HG03469 (cell line): ENCODE measurements at regions not wholly inside any gene's neighbourhood (a gene's known extent, or its start where the extent isn't known, plus 50 kb on each side); places are given as distances from the start of the nearest gene placed in this dataset.
A peak's percentile ranks its signal among the peaks of the same experiment; 100 is the strongest.

Experiments used
- ATAC-seq: cut with Tn5 transposase; IDR thresholded peaks from one replicate; pipeline ENCODE4 v1.9.1; 2021; ENCODE audit warnings: mild to moderate bottlenecking, moderate library complexity, moderate number of reproducible peaks; ENCODE audit not compliant: unreplicated experiment

DNA sequence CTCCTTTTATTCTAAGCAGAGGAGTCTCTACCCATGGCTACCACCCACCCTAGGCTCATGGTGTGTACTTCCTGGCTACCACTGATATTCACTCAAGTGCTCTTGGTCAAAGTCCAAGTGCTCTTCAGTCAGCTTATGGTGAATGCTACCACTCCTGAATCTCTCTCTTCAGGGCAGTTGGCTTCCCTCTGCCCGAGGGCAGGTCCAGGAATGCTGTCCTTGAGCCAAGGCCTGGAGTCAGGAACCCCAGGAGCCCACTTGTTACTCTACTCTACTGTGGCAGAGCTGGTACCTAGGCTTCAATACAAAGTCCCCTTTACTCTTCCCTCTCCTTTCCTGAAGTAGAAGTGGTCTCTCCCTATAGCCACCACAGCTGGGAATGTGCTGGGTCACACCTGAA, 226.0 kb downstream of the DIPK2A start:
- ATAC-seq = no peak

DNA sequence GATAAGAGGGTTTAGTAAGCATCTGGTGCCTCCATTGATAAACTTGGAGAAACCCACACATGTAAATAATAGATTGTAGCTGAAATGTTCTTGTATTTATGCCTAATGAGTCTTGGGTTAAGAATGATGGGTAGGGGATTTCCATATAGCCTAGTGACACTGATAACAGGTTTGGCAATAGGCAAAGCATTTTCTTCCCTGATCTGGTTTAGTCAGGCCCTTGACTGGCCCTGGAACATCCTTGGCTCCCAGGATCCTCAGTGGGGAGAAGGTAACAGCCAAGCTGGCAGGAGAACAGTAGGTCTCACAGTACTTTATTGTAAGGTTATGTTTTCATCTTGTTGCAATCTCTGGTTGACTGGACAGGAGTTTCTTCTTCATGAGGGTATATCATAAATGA, 228.4 kb downstream of the DIPK2A start:
- no peak for ATAC-seq

DNA sequence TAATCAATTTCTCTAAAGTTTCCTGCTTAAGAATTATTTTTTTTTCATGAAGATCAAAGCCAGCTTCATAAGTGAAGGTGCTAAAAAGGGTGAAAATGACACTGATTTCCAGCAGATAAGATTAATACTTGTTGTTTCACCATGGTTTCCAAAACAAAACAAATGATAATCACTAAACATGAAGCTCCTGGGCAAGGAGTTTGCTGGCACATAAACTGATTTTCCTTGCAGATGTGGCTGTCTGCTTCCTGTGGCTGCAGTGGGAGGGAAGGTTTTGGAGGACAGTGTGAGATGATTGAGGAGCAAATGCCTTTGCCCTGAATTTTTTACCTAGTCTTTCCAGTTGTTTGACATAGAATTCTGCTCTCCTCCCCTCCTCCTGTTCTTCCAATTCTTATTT, 228.8 kb downstream of the DIPK2A start:
- no peak for ATAC-seq

DNA sequence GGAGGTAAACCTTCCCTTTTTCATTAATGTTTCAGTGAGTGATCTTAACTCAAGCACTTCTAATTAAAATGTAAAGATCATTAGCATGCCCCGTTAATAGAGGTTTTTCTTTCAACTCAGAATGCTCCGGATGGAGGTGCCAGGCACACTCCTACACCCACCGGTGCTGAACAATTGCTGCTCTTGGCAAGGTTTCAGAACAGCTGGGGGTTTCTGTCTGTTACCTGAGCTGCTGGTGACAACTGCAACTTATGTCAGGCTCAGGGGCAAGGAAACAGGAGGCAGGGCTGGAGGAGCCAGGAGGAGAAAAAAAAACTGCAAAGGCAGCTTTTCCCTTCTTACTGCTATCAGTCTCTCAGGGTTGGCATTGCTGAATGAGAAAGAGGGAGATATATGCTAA, 250.1 kb downstream of the DIPK2A start:
- ATAC-seq = no peak

DNA sequence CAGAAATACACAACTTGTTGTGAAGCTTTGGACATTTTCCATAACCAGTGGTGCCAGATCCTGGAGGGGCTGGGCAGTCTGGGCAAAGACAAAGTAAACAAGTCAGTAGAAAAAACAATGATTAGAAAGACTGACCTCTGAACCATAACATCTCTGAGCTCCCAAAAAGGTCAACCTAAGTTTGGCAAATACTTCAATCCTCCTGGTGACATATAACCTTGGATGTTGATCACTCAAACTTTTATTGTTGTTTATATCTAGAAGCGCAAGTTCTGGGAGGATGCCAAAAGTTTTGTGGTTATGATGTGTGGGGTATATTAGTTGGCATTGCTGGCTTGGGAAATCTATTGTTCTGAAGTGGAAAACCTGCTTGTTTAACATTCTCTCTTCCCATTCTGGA, 257.7 kb downstream of the DIPK2A start:
- no peak for ATAC-seq

DNA sequence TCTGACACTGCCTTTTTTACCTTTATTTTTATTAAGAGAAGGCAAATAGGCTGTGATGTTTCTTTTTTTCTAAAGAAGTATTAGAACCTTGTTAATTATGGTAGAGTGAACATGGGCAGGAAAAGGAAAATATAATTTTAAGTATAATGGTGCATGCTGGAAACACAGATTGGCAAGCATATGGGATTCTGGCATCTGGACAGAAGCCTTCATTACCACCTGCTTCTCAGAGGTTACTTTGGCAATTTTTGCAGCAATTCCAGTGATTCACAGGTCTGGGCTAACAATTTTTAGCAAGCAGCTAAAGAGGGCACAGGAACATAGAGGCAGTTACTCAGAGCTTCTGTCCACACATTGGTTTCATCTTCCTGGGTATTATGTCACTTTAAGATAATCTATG, 258.3 kb downstream of the DIPK2A start:
- no peak for ATAC-seq

DNA sequence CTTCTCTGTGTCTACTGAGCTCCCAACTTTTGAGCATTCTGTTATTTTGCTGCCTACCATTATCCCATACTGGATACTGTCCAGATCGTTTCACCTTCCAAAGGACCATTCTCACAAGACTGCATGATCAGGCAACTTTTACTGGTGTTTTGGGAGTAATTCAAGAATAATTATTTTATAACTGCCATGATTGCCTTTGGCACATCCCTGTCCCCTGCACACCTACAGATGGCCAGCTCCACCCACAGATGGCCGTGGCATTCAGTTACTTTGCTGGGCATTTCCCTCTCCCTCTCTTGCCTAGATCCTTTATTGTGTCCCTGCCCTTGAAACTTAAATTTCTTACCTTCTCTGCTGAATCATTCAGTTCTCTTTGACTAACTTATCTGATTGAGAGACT, 263.9 kb downstream of the DIPK2A start:
- no peak for ATAC-seq

DNA sequence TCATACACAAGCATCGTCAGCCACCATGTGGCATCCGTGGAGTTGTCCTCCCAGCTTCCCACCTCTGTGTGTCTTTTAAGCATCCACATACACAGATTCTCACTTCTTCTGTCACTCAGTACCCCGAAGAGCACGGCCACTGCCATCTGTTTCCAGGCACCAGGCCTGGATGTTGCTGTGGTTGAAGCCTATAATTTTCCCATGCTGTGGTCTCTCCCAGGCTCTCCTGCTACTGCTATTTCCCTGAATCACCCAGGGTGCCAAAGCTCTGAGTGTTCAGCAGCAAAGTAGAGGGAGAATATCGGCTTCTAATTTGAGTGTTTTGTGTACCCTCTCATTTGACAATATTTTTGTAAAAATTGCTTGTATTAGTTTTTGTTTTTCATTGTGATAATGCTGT, 265.7 kb downstream of the DIPK2A start:
- no peak for ATAC-seq

DNA sequence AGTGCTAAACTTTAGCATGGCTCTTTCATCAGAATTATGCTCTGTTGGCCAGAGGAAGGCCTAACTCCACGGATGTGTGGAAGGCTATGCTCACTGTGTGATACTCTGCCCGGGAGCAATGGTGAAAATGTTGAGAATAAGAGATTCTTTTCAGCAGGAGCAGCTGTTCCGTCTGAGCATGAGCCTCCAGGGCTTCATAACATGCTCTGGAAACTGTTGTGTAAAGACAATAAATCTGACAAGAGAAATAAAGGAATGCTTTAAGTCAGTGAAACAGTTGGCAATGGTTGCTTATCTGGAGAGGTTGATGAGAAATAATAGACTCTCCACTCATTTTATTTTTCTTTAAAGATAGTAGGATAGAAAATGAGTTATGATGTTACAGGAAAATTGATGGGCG, 269.8 kb downstream of the DIPK2A start:
- no peak for ATAC-seq

DNA sequence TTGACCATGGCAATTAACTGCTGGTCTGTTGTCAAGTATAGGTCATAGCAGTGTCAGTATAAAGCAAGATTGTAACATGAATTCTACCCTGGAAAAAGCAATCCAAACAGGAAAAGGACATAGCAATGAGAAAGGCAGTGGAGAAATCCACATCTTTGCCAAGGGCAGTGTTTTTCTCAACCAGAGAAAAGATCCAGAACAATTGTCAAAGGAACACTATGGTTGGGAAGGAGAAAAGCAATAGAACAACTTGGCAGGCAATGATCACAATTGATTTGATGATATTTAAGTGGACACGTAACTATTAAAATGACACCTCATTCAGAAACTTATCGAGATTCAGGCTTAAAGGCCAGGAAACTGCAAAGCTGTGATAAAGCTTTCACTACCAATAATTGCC, 271.1 kb downstream of the DIPK2A start:
- ATAC-seq = no peak

DNA sequence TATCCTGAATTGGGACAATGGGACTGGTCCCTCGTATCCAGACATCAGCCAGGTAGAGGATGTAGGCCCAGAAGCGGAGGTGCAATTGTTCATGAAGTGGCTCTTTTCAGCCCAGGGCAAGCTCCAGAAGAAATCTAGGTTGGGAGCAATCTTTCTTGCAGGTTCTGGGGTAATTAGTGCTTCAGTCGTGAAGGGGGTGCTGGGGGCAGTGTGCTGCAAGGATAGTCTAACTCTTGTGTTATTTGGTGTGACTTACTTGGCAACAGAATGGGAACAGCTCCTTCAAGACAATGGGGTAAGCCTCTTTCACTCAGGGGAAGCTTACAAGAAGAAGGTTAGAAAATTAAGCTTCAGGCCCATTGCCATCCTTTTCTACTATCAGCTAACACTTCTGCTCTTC, 273.0 kb downstream of the DIPK2A start:
- no peak for ATAC-seq

DNA sequence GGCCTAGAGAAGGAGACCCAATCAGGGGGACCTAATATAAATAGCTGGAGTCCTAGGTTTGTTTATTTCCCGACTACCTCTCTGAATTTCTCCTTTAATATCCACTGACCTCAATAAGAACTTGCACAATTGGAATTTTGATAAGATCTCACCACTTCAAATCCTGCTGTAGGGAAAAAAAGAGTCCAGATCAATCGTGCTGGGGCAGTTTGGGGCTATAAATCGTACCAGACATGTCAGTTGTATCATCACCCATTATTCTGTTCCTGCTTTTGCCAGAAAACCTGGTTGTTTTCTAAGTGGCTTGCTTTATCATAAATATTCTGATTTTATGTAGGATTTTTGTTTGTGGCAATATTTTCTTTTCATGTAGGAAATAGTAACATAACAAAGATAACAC, 281.3 kb downstream of the DIPK2A start:
- ATAC-seq = no peak

DNA sequence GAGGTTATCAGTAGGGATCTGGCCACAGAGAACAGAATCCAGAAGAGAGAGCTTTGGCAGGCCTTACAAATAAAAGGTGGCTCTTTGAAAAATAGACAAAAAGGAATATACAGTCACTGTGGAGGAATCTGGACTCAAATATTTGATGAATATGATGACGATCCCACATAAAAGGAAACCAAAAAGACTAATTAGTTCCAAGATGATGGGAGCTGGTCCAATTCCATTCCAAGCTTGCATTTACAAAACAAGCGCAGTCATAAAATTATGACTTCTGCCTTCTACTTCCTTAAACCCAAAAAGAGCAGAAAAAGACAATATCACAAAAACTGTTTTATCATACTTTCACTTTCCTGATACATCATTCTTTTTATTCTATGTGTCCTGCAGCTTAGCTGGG, 285.8 kb downstream of the DIPK2A start:
- ATAC-seq = no peak

DNA sequence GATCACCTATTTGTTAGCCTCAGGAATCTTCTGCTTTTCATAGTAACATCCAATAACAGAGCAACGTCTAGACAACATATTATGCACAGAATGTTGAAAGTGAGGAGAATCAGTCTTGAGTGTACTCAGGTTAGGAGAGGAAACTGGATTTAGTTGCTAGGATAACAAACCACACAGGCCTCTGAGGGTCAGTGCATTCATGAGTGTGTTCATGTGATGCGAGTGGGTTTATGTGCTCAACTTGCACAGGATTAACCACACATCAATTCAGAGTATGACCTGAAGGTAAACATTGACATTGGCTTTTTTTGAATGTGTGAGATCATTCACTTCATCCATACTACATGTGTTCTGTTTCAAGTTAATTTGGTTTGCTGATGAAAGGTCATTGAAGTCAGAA, 287.6 kb downstream of the DIPK2A start:
- ATAC-seq = no peak

DNA sequence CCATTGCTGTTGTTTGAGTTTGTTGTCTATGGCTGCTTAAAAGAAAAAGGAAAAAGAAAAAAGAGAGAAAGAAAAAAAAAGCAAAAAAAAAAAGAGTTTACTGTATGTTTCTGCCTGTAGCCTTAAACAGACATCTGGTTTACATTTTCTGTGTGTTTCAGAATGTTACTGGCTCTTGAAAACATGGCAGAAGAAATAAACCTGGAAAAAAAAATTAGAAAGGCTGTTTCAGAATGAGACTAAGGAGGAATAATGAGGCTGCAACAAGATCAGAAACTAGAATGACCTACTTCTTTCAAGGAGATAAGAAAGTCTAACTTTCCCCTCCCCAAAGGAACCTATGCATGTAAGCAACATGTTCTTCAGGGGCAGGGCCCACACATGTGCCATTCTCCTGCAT, 292.1 kb downstream of the DIPK2A start:
- ATAC-seq = no peak

DNA sequence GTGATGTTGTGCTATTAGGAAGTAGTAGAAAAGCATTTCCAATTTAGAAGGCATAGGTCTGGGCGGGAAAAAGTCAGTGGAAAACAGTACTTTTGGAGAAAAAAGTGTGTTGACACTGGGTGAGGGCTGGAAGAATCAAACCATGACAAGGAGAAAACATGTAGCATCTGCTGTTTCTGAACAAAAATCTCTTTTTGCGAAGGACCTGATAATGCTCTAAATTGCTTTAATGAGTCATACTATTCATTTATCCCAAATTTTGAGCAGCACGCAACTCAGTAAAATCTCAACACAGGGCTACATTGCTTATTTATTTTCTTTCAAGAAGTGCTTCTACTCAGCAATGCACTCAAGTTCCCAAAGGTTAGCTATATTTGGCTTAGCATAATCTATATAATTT, 292.7 kb downstream of the DIPK2A start:
- ATAC-seq = no peak

DNA sequence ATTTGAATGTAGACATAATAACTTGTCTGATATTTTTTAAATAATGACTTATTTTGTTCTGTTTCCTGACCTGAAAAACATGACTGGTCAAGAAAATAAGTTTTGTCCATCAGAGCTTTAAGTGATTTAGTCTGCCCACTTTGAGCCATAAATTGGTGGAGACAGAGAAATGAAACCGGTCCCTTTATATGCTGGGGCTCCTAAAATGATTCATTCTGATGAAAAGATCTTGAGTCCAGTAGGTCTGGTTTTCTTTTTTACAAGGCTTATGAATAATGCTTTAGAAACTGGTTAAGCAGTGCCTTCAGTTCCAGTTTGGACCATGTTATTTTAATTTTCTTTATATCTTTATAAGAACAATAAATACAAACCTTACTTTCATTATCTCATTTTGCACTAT, 293.2 kb downstream of the DIPK2A start:
- ATAC-seq = no peak

DNA sequence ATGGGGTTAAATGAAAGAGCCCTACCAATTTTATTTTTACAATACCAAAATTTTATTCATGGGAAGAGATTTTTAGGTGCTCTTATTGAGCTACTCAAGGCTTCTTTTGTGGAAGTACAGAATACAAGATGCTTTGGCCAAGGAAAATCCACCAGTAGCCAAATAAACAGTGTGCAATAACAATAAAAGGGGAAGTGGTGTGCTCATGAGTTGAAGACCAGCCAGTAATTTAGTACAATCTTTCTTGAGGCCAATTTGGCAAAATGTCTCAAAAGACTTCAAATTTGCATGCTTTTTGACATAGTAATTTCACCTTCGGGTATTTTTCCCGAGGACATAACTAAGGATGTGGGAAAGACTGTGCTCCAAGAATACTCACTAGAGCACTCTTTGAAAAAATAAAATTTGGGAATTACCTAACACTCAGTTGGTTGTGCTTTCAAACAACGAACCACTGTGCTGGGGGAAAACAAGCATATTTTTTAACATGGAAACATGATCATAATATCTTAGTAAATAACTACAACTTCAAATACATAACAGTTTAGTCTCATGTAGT, 294.0 kb downstream of the DIPK2A start:
- no peak for ATAC-seq

DNA sequence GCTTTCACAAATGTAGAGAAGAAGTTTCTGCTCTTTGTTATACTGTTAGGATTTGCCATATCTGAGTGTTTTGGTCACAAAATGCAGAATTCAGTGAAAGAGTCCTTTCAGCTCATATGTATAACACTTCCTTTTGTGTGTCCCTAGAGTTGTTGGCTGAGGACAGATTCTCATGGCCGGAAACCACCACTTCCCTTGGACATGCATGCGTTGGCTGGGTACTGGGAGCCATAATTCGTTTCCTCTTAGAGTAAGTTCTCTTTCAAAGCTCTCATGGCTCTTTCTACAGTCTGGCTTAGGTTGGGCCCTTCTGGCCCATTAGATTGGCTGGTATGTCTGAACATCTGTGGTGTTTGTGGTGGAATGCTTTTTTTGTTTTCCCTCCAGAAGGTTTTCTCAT, 298.5 kb downstream of the DIPK2A start:
- ATAC-seq = peak; percentile 44

DNA sequence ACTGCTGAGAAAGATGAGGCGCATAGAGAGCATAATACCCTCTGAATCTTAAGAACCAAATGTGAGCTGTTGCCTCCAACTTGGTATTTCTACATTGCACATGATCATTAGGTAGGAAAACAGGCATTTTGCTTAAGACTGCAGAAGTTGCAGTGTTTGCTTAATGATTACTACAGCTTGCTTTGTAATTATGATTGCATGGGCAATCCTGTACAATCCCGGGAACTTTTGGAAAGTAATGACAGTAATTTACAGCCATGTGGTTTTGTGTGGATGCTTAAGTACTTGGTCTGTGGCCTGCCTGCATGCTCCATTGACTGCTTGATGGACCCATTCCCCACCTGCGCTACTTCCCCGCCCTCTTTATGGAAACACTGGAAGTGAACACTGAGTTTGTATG, 301.1 kb downstream of the DIPK2A start:
- no peak for ATAC-seq

DNA sequence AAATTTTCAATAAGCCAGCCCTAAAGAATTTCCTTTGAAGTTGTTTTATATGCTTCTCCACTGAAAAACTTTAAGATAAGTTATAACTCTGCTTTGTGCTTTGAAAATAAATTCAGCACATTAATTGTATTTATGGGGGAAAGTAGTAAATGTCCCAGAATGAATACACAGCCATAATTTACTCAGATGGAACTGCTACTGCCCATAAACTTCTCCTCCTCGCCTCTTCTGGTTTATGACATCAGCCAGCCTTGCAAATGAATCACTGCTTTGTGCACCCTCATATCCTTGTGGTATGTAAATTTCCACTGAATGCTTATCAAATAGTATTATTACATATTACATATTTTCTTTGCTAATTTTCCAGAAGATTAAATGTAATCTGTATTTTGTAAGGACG, 302.0 kb downstream of the DIPK2A start:
- ATAC-seq = no peak

DNA sequence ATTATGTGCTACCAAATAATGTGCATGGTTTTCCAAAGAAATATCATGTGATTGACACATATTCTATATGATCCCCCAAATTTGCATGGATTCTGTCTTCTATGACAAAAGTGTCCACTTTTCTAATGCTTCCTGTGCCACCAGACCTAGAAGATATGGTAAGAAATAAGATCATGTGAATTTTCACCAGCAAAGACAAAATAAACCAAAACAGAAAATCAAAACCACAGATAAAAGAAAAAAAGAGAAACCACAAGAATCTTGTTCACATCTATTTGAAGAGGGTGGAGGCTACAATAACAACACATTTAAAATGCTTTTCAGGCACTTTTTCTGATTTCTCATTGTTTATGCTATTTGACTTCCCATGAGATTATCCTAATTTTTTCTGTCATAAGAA, 303.4 kb downstream of the DIPK2A start:
- ATAC-seq = no peak

DNA sequence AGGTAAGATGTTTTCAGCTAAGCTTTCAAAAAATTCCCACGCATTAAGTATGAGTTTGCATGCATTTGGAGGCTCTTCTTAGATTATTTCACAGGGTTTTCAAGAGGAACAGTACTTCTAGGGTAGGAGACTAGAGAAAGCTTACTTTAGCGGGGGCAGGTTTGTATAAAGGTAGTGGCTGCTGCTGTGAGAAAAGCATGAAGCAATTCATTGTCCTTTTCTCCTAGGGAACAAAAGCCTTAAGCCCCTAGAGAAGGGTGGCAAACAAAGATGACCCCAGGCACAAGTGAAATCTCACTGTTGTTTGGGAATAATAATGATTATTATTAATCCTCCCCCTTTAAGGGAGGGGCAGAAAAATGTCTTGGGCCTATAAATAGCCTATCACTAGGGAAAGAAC, 310.7 kb downstream of the DIPK2A start:
- ATAC-seq = no peak
